Activated T-cell treated with anti-CD3 and anti-CD28 coated beads, Interleukin-2, amount 50 U/mL, for 4 hours (primary cell): ENCODE measurements at regions not wholly inside any gene's neighbourhood (a gene's known extent, or its start where the extent isn't known, plus 50 kb on each side); places are given as distances from the start of the nearest gene placed in this dataset.
A peak's percentile ranks its signal among the peaks of the same experiment; 100 is the strongest.

Experiments
- ATAC-seq, 2 donors: fragments of 200-7000 bp; cut with Tn5 transposase; one replicate each; pipeline ENCODE4 v1.10.0; 2021
- DNase-seq: peaks from one replicate; pipeline ENCODE4 v3.0.0-alpha.2; 2020
- H3K27me3 Mint-ChIP-seq: one replicate; pipeline ENCODE4 v1.8.0; 2021; ENCODE audit warnings: low read depth, mixed read lengths
- H3K36me3 Mint-ChIP-seq: one replicate; pipeline ENCODE4 v1.8.0; 2022; ENCODE audit warnings: mixed read lengths; ENCODE audit not compliant: insufficient read depth
- H3K4me1 Mint-ChIP-seq: one replicate; pipeline ENCODE4 v1.8.0; 2021; ENCODE audit warnings: low read depth, mixed read lengths
- H3K4me3 Mint-ChIP-seq: one replicate; pipeline ENCODE4 v1.8.0; 2021; ENCODE audit warnings: mild to moderate bottlenecking, moderate library complexity, mixed read lengths
- H3K9me3 Mint-ChIP-seq: one replicate; pipeline ENCODE4 v1.8.0; 2021; ENCODE audit warnings: mixed read lengths

DNA sequence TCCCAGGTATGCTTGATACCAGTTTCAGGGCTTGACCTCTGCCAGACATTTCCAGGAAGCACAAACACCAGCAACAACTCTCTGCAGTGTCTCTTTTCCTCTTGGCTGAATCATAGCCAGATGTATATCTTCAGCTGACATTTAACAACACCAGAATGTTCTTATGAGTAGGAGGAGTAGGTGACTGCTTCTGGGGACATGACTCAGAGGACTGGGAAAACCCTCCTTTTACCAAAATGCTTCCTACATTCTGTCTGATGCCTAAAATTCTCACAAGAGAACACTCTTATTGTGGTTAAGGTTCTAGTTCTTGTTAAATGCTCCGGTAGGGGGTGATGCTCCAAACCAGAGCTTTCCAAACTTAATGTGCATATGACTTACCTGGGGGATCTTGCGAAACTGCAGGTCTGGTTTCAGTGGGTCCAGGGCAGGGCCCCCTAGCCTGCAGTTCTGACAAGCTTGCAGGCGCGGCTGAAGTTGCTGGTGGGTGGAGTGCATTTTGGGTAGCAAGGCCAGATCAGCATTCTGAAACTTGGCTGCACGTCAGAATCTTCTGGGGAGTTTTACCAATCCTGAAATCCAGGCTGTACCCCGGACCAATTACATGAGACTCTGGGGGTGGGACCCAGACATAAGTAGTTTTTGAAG lies 329.3 kb upstream of the RPS6KA3 start:
- DNase-seq (no peak), ATAC-seq (peak; percentile 74 to 76)
- no peaks in the 10 kb centered on the region for H3K36me3 Mint-ChIP-seq
- no peak overlapping the region for H3K4me3 Mint-ChIP-seq
- H3K4me1 Mint-ChIP-seq = peaks cover 9% of the 10 kb centered on the region
- peaks cover 5% of the 10 kb centered on the region for H3K27me3 Mint-ChIP-seq
- no peaks in the 10 kb centered on the region for H3K9me3 Mint-ChIP-seq

DNA sequence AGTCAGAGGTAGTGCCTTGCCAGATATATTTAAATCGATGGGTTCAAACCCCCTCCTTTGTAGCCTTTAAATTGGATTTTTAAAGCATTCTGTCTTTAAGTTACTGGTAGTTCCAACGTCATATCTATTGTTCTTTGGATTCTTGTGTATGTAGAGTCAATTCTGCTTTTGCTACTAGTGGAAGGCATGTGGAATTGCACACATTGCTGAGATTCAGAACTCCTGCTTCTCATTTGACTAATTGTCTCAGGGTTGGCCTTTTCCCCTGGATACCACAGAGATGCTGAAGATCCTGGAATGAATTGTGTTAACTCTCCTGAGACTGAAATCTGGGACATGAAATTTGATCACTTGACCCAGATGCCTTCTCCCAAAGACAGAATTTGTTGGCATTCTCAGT lies 328.3 kb upstream of the RPS6KA3 start:
- Mint-ChIP-seq H3K4me3 (no peak overlapping the region), H3K9me3 (no peaks in the 10 kb centered on the region), H3K36me3 (no peaks in the 10 kb centered on the region), H3K4me1 (peaks cover 9% of the 10 kb centered on the region), H3K27me3 (peaks cover 6% of the 10 kb centered on the region)
- no peak for DNase-seq
- no peak for ATAC-seq

DNA sequence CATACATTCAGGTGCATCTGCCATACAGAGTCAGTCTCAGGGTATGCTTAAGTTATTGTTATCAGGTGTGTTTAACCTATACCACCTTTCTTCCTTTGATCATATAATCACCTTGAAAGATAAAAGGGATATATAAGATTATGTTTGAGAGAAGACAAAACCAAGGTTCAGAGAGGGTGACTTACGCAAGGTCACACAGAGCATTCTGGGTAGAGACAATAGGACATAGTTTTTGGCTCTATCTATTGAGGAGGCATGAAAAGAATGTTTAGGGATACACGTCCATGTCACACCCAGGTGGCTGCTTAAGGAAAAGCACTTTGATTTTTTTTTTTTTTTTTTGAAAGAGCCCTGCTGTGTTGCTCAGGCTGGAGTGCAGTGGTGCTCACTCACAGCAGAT lies 327.1 kb upstream of the RPS6KA3 start:
- Mint-ChIP-seq H3K4me3 (no peak overlapping the region), H3K36me3 (no peaks in the 10 kb centered on the region), H3K27me3 (peaks cover 6% of the 10 kb centered on the region), H3K9me3 (peaks cover 2% of the 10 kb centered on the region), H3K4me1 (peaks cover 9% of the 10 kb centered on the region)
- ATAC-seq (no peak), DNase-seq (no peak)

DNA sequence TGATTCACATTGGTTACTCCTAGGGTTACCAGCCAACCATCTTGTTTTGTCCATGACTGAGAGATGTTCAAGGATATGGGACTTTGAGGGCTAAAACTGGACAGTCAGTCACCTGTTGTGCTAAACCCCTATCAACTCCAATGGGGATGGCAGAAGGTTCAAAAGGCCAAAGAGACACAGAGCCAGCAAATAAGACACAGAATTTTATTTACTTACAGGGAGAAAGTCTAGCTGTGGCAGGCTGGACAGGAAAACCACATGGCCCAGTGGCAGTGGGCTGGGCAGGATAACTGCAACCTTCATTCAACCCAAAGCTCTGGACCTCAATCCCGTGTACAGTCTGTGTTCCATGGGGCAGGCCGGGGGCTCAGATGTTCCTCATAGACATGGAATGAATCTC lies 326.7 kb upstream of the RPS6KA3 start:
- no peak for ATAC-seq
- no peak for DNase-seq
- Mint-ChIP-seq H3K9me3 (peaks cover 5% of the 10 kb centered on the region), H3K36me3 (no peaks in the 10 kb centered on the region), H3K4me3 (no peak overlapping the region), H3K27me3 (peaks cover 6% of the 10 kb centered on the region), H3K4me1 (peaks cover 9% of the 10 kb centered on the region)

DNA sequence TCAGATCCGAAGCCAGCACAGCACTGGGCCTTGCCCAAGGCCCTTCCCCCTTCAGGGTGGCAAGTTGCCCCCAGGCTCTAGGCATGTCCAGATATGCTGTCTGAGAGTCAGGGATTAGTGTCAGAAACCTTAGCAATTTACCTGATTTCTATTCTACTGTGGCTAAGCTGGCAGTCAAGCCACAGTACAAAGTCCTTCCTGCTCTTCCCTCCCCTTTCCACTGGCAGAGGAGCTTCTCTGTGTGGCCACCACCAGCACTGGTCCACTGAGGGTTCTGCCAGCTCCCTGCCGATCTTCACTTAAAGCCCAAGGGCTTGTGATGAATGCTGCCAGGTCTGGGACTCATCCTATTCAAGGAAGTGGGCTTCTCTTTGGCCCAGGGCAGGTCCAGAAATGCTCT lies 324.5 kb upstream of the RPS6KA3 start:
- Mint-ChIP-seq H3K36me3 (no peaks in the 10 kb centered on the region), H3K27me3 (peaks cover 2% of the 10 kb centered on the region), H3K4me3 (no peak overlapping the region), H3K4me1 (peaks cover 4% of the 10 kb centered on the region), H3K9me3 (peaks cover 5% of the 10 kb centered on the region)
- ATAC-seq = no peak
- no peak for DNase-seq

DNA sequence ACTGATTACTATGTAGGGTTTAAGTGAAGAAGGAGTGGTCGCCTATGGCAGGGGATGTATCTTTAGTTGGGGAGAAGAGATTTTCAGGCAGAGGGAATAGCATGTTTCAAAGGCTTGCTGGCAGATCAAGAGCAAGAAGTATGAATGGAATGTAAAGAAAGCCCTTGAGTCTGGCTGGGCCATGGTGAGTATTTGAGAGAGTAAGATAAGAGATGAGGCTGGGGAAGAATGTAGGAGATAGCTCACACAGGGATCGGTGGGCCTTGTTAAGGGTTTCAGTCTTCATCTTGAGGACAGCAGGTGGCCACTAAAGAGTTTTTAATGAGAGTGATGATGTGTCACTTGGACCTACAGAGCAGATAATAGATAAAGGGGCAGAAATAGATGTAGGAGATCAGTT lies 319.1 kb upstream of the RPS6KA3 start:
- H3K4me3 Mint-ChIP-seq = no peak overlapping the region
- H3K9me3 Mint-ChIP-seq = peaks cover 5% of the 10 kb centered on the region
- ATAC-seq (no peak), DNase-seq (no peak)
- no peaks in the 10 kb centered on the region for H3K36me3 Mint-ChIP-seq
- no peaks in the 10 kb centered on the region for H3K4me1 Mint-ChIP-seq
- no peaks in the 10 kb centered on the region for H3K27me3 Mint-ChIP-seq

DNA sequence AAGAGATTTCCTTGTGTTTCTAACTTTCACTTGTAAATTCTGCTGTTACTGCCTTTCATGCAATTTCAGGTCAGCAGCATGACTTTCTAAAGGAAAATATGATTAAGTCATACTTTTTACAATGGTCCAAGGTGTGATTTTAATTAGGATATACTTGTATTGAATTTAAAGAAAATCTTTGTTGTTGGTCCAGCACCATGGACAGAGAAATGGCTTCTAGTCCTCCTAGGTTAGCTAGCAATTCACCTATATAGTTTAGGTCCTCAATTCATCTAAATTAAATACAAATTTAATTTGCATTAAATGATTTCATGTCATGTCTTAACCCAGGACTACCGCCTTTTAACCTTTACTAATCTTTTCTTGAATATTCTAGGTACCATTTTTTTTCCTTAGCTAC lies 304.9 kb upstream of the RPS6KA3 start:
- no peaks in the 10 kb centered on the region for H3K36me3 Mint-ChIP-seq
- ATAC-seq (no peak), DNase-seq (no peak)
- H3K4me3 Mint-ChIP-seq = no peak overlapping the region
- H3K27me3 Mint-ChIP-seq = no peaks in the 10 kb centered on the region
- no peaks in the 10 kb centered on the region for H3K9me3 Mint-ChIP-seq
- no peaks in the 10 kb centered on the region for H3K4me1 Mint-ChIP-seq

DNA sequence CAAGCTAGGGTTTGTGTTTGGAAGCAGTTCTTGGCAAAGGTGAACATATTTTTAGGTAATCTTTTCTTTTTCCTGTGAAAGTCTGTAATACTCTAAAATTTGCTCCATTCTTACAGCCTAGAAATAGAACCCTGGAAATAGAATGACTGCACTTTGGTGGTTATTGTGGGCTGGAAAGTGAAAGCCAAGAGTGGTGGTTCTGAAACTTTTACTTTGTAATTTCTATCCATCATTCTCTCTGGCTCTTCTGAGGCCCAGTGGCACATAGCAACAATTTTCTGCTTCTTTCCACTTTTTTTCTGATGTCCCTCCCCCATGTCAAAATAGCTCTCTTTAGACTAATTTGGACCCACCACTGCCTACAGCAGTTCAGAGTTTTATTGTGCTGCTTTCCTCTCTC lies 300.4 kb upstream of the RPS6KA3 start:
- DNase-seq = no peak
- H3K9me3 Mint-ChIP-seq = no peaks in the 10 kb centered on the region

DNA sequence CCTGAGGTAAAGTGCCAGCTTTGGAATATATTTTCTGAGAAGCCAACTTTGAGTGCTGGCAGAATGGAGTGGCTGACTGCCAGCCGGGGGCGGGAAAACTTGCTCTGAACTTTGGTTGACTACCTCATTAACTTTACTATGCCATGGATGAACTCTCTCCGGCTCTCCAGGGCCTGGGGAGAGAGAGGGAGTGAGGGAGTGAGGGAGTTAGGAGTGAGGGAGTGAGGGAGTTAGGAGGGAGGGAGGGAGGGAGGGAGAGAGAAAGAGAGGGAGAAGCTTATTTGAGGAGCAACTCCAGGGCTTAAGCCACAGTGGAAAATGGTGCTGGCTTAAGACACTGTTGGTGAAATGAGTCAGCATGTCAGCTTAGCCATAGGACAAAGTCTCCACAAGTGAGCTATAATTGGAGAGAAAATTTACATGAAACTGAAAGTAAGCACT lies 280.9 kb upstream of the RPS6KA3 start:
- Mint-ChIP-seq H3K4me3 (no peak overlapping the region), H3K4me1 (no peaks in the 10 kb centered on the region), H3K36me3 (no peaks in the 10 kb centered on the region), H3K9me3 (peaks cover 5% of the 10 kb centered on the region), H3K27me3 (no peaks in the 10 kb centered on the region)
- DNase-seq (no peak), ATAC-seq (peak in 1 of 2 donors; percentile 38)

More for the DNA sequence above, 300.4 kb upstream of the RPS6KA3 start:
- no peak for ATAC-seq
- H3K36me3 Mint-ChIP-seq = no peaks in the 10 kb centered on the region
- no peaks in the 10 kb centered on the region for H3K27me3 Mint-ChIP-seq
- H3K4me3 Mint-ChIP-seq = no peak overlapping the region
- H3K4me1 Mint-ChIP-seq = no peaks in the 10 kb centered on the region

DNA sequence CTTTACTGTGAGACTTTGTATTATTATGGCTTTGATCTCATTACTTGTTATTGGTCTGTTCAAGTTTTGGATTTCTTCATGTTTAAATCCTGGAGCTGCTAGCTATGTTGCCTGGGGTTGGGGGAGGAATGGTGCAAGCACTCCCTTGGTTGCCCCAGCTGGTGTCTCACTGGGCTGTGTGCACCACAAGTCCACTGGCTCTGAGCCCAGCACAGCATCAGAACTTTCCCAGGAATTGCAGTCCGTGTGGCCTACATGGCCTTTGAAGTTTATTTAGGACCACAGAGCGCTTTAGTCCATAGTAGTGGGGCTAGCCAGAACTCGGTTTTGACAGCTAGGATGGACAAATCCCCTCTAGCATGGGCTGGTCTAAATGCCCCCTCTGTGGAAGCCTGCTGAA lies 278.8 kb upstream of the RPS6KA3 start:
- Mint-ChIP-seq H3K4me1 (no peaks in the 10 kb centered on the region), H3K9me3 (peaks cover 13% of the 10 kb centered on the region), H3K4me3 (no peak overlapping the region), H3K27me3 (no peaks in the 10 kb centered on the region), H3K36me3 (no peaks in the 10 kb centered on the region)
- DNase-seq = no peak
- ATAC-seq = no peak

DNA sequence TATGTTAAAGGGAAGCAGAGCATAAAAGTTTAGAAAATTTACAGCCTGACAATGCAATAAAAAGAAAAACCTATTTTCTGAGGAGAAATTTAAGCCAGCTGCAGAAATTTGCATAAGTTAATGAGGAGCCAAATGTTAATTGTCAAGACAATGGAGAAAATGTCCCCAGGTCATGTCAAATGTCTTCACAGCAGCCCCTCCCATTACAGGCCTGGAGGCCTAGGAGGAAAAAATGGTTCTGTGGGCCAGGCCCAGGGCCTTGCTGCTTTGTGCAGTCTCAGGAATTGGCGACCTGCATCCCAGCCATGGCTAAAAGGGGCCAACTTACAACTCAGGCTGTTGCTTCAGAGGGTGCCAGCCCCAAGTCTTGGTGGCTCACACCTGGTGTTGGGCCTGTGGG lies 275.4 kb upstream of the RPS6KA3 start:
- Mint-ChIP-seq H3K9me3 (peaks cover 13% of the 10 kb centered on the region), H3K4me3 (no peak overlapping the region), H3K36me3 (no peaks in the 10 kb centered on the region), H3K27me3 (no peaks in the 10 kb centered on the region), H3K4me1 (no peaks in the 10 kb centered on the region)
- ATAC-seq (no peak), DNase-seq (no peak)

DNA sequence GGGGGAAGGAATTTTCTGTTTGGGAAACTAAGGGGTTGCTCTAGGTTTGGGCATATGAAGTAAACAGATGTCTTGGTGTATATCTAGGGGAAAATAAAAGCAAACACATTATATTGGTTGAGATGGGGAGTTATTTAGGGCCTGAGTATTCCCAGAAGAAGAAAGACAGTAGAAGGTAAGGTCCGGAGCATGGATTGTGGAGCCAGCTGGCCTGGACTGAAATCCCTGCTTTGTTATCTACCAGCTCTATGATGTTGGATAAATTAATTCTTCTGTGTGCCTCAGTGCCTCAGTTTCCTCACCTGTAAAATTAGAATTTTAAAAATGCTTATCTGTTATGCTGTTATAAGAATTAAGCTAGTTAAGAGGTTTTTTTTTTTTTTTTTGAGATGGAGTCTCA lies 272.3 kb upstream of the RPS6KA3 start:
- peaks cover 13% of the 10 kb centered on the region for H3K9me3 Mint-ChIP-seq
- DNase-seq (no peak), ATAC-seq (no peak)
- no peaks in the 10 kb centered on the region for H3K4me1 Mint-ChIP-seq
- peaks cover 8% of the 10 kb centered on the region for H3K27me3 Mint-ChIP-seq
- no peak overlapping the region for H3K4me3 Mint-ChIP-seq
- H3K36me3 Mint-ChIP-seq = no peaks in the 10 kb centered on the region

DNA sequence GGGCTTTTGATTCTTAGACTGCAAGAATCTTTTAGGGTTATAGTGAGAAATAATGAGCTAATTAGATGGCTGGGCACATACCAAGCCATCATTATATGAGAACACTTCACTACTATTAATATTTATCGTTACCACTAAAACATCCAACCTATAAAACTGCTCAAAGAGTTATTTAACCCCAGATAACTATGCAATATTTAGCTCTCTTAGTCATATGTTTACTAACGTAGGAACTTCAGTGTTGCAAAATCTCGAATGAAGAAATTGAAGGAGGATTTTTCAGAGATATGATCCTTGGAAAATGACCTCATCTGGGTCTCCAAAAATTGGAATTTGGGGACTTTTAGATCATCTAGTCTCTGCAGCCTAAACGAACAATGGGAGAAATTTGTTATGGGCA lies 265.0 kb upstream of the RPS6KA3 start:
- no peak for DNase-seq
- no peak for ATAC-seq
- H3K9me3 Mint-ChIP-seq = no peaks in the 10 kb centered on the region
- H3K4me1 Mint-ChIP-seq = peaks cover 5% of the 10 kb centered on the region
- no peak overlapping the region for H3K4me3 Mint-ChIP-seq
- no peaks in the 10 kb centered on the region for H3K36me3 Mint-ChIP-seq
- peaks cover 31% of the 10 kb centered on the region for H3K27me3 Mint-ChIP-seq

DNA sequence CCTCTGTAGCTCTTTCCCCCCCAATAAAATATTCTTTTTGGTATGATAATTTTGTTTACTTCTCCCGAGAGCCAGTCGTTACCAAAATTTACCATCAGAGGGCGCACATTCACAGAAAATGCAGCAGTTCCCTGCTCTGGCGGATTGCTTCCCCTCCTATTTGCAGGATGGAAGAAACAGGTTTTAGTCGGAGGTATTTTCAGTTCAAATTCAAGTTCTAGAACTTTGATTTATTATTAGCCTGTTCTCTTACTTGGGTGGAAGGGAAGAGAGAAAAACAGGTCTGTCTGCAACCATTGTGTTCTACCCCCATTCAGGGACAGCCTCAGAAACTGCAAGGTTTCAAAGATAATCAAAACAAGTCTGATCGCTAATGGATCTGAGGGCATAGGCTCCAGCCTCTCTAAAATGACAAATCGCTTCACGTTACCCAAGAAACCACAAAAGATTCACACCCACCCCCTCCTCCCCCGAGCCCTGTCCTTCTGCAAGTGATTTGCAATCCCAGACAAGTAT lies 263.8 kb upstream of the RPS6KA3 start:
- no peak overlapping the region for H3K4me3 Mint-ChIP-seq
- H3K4me1 Mint-ChIP-seq = peaks cover 5% of the 10 kb centered on the region
- no peaks in the 10 kb centered on the region for H3K9me3 Mint-ChIP-seq

DNA sequence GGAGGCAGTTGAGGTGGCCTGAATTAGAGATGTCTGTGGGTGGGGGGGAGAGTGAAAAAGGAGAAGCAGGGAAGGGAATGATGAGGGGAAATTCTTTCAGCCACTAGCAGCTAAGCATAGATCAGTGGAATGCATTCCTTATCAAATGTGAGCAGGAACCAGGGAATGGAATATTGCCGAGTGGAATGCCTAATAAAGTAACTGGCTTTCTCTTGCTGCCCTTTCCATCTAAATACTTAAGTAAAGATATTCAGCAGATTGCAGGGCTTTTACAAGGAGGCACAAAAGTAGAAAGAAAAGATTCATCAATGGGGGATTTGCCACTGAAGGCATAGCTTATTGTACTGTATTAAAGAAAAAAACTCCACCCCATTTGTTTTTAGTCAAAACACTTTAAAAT lies 263.0 kb upstream of the RPS6KA3 start:
- Mint-ChIP-seq H3K9me3 (no peaks in the 10 kb centered on the region), H3K36me3 (no peaks in the 10 kb centered on the region), H3K4me1 (peaks cover 5% of the 10 kb centered on the region), H3K4me3 (no peak overlapping the region), H3K27me3 (peaks cover 28% of the 10 kb centered on the region)
- no peak for ATAC-seq
- no peak for DNase-seq

More for the DNA sequence above, 263.8 kb upstream of the RPS6KA3 start:
- peaks cover 31% of the 10 kb centered on the region for H3K27me3 Mint-ChIP-seq
- ATAC-seq (peak; percentile 34 to 50), DNase-seq (peak; percentile 51)
- H3K36me3 Mint-ChIP-seq = no peaks in the 10 kb centered on the region
